ENCODE measurements at regions not wholly inside any gene's neighbourhood (a gene's known extent, or its start where the extent isn't known, plus 50 kb on each side); places are given as distances from the start of the nearest gene placed in this dataset.

DNA sequence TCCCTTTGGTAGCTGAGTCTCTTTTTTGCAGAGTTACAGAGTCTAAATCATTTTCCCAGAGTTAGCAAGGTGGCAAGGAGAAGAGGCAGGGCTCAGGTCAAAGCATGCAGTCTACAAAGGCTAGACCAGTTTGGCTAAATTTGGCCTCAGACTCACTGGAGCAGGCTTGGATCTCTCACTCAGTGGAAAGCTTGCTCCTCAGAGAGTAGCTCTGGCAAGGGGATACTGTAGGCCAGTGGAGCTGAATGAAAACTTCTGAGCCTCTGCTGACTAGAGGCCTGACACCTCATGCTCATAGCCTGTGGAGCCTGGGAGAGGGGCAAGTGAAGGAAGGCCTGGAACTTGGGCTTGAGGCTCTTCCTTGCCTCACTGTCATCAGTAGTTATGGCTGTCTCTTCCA, 101.0 kb downstream of the MOBP start:
- H3K79me2 ChIP-seq (replicated peaks; ENCODE audit: insufficient read depth, low read length), result no peaks in the 10 kb centered on the region
- no peaks in the 10 kb centered on the region for H4K20me1 ChIP-seq (ENCODE audit: insufficient read depth)
- H3K36me3 ChIP-seq (ENCODE audit: insufficient read depth, low read length), result no peaks in the 10 kb centered on the region
- H3K4me3 ChIP-seq (ENCODE audit: low read length), result no peak overlapping the region
- H3K27me3 ChIP-seq (ENCODE audit: insufficient read depth, low read depth, low read length), result no peaks in the 10 kb centered on the region
- H3K4me2 ChIP-seq (ENCODE audit: low read length), result no peak overlapping the region
- no peaks in the 10 kb centered on the region for H3K9me3 ChIP-seq (ENCODE audit: low read length)
- H2AFZ ChIP-seq (ENCODE audit: low read depth, low read length), result no peak overlapping the region
- no peak overlapping the region for H3K9ac ChIP-seq (ENCODE audit: low read length)
- no peak overlapping the region for H3K27ac ChIP-seq (ENCODE audit: low read length)
- no peaks in the 10 kb centered on the region for H3F3A ChIP-seq (ENCODE audit: insufficient read depth, low read length, poor library complexity, severe bottlenecking)
- TF ChIP-seq TAF1 (IDR thresholded peaks at IDR 0.05; ENCODE audit: low read depth), result no peak
- no peak for TF ChIP-seq REST (IDR thresholded peaks at IDR 0.05; ENCODE audit: borderline replicate concordance)
- TF ChIP-seq SMC3 (conservative IDR thresholded peaks at IDR 0.05; ENCODE audit: poor library complexity), result no peak
- TF ChIP-seq, protein P1, sequence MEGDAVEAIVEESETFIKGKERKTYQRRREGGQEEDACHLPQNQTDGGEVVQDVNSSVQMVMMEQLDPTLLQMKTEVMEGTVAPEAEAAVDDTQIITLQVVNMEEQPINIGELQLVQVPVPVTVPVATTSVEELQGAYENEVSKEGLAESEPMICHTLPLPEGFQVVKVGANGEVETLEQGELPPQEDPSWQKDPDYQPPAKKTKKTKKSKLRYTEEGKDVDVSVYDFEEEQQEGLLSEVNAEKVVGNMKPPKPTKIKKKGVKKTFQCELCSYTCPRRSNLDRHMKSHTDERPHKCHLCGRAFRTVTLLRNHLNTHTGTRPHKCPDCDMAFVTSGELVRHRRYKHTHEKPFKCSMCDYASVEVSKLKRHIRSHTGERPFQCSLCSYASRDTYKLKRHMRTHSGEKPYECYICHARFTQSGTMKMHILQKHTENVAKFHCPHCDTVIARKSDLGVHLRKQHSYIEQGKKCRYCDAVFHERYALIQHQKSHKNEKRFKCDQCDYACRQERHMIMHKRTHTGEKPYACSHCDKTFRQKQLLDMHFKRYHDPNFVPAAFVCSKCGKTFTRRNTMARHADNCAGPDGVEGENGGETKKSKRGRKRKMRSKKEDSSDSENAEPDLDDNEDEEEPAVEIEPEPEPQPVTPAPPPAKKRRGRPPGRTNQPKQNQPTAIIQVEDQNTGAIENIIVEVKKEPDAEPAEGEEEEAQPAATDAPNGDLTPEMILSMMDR (IDR thresholded peaks at IDR 0.05; ENCODE audit: poor library complexity, severe bottlenecking), result no peak
- TF ChIP-seq RAD21 (conservative IDR thresholded peaks at IDR 0.05), result no peak
- no peak for TF ChIP-seq MXI1 (conservative IDR thresholded peaks at IDR 0.05; ENCODE audit: poor library complexity, severe bottlenecking)
- no peak for TF ChIP-seq EZH2 (IDR thresholded peaks at IDR 0.05; ENCODE audit: borderline replicate concordance, insufficient read depth, low read length, poor library complexity, severe bottlenecking)
- TF ChIP-seq EP300 (conservative IDR thresholded peaks at IDR 0.05; ENCODE audit: poor library complexity, severe bottlenecking), result no peak
- no peak for TF ChIP-seq POLR2AphosphoS5 (IDR thresholded peaks at IDR 0.05)
- H3K9me2 ChIP-seq (ENCODE audit: insufficient read depth, low read length), result no peaks in the 10 kb centered on the region

- Histone ChIP-seq H3F3A (ENCODE audit: insufficient read depth, low read length, poor library complexity, severe bottlenecking) (no peaks in the 10 kb centered on the region), H2AFZ (ENCODE audit: low read depth, low read length) (no peak overlapping the region), H4K20me1 (ENCODE audit: insufficient read depth) (no peaks in the 10 kb centered on the region), H3K9ac (ENCODE audit: low read length) (no peak overlapping the region), H3K79me2 (replicated peaks; ENCODE audit: insufficient read depth, low read length) (no peaks in the 10 kb centered on the region), H3K4me3 (ENCODE audit: low read length) (no peak overlapping the region), H3K36me3 (ENCODE audit: insufficient read depth, low read length) (no peaks in the 10 kb centered on the region), H3K4me2 (ENCODE audit: low read length) (no peak overlapping the region), H3K9me3 (ENCODE audit: low read length) (no peaks in the 10 kb centered on the region), H3K27me3 (ENCODE audit: insufficient read depth, low read depth, low read length) (no peaks in the 10 kb centered on the region), H3K27ac (ENCODE audit: low read length) (no peak overlapping the region), H3K9me2 (ENCODE audit: insufficient read depth, low read length) (no peaks in the 10 kb centered on the region)
- no peak for TF ChIP-seq POLR2AphosphoS5 (IDR thresholded peaks at IDR 0.05)
- no peak for TF ChIP-seq REST (IDR thresholded peaks at IDR 0.05; ENCODE audit: borderline replicate concordance)
- TF ChIP-seq EP300 (conservative IDR thresholded peaks at IDR 0.05; ENCODE audit: poor library complexity, severe bottlenecking), result no peak
- no peak for TF ChIP-seq MXI1 (conservative IDR thresholded peaks at IDR 0.05; ENCODE audit: poor library complexity, severe bottlenecking)
- TF ChIP-seq RAD21 (conservative IDR thresholded peaks at IDR 0.05), result no peak
- TF ChIP-seq, protein P1 (IDR thresholded peaks at IDR 0.05; ENCODE audit: poor library complexity, severe bottlenecking), result no peak
- TF ChIP-seq SMC3 (conservative IDR thresholded peaks at IDR 0.05; ENCODE audit: poor library complexity), result no peak
- TF ChIP-seq TAF1 (IDR thresholded peaks at IDR 0.05; ENCODE audit: low read depth), result no peak
Observed at GRCh38 chr3:39569095-39569494, 101.6 kb downstream of the MOBP start.

All from neural cell (in vitro differentiated cells).